Kidney capillary endothelial cell (primary cell): ENCODE measurements at regions not wholly inside any gene's neighbourhood (a gene's known extent, or its start where the extent isn't known, plus 50 kb on each side); places are given as distances from the start of the nearest gene placed in this dataset.
A peak's percentile ranks its signal among the peaks of the same experiment; 100 is the strongest.

ENCODE experiments used
- DNase-seq: peaks from one replicate; pipeline ENCODE4 v3.0.0-alpha.2; 2018; ENCODE audit warnings: low spot score

DNA sequence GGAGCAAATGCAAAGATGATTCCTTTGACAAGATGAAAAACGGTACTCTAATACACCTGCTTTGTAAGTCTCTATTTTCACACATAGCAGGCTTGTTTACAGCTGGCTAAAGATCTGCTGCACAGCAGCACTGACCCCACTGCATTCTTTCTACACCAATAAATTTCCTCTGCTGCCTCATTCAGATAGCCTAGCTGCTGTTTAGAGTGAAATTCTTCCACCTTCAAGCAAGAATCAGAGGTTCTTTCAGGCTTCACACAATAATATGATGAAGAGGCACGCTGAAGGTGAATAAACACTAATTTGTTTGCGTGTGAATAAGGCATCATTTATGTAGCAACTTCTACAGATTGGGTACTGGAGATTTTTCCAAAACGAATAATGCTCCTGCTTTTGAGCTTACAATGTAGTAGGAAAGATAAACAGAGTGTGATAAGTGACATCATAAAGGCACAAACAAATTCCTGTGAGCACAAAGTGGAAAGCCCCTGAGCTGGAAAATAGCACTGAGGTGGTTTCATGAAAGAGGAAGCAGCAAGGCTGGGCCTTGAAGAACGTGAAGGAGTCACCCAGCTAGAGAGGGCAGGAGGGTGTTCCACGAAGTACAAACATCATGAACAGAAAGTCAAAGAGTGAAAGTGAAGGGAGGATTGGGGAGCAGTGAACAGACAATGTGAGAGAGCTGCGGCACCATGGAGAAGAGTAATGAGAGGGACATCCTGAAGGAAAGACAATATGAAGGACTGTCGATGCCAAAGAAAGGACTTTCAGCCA is 543.4 kb downstream of the CD83 start:
- no peak for DNase-seq

- DNase-seq, result no peak
Observed at GRCh38 chr6:14661691-14662090, 544.1 kb downstream of the CD83 start.

- no peak for DNase-seq
Observed at GRCh38 chr6:14664112-14664601, 546.6 kb downstream of the CD83 start.

DNA sequence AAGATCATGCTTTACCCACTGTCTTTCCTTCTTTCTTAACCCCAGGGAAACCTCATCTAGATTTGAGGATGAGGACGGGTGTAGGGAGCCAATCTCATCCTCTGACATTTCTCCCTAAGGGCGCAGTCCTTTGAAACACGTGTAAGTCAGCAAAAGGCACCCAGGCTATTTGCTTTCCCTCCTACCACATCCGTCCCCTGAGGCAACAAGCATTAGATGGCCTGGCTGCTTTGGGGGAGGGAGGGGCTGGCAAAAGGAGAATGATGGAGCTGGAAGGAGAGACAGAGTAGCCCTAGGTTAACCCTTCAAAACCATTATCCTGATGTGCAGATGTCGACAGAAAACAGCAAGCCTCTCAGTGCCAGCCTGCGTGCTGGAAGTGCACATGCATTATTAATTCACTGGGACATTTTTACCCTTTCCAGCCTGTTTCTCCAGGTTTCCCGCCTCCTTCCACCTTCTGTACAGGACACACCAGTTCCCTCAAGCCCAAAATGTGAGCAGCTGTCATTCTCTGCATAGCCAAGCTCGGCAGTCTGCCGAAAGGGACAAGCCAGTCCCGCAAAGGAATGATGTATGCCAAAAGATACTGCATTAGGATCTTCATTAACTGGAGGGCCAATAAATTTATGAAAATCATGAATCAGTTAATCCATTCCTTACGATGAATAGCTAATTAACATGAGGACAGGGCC is 547.2 kb downstream of the CD83 start:
- no peak for DNase-seq

GRCh38 chr6:14665827-14666724 is 548.5 kb downstream of the CD83 start:
- DNase-seq, result peak; percentile 96

GRCh38 chr6:14670806-14671205 is 553.2 kb downstream of the CD83 start:
- DNase-seq, result peak; percentile 27

GRCh38 chr6:14671261-14671681 is 553.7 kb downstream of the CD83 start:
- DNase-seq, result no peak

- no peak for DNase-seq
Observed at GRCh38 chr6:14671937-14672336, 554.4 kb downstream of the CD83 start.

DNA sequence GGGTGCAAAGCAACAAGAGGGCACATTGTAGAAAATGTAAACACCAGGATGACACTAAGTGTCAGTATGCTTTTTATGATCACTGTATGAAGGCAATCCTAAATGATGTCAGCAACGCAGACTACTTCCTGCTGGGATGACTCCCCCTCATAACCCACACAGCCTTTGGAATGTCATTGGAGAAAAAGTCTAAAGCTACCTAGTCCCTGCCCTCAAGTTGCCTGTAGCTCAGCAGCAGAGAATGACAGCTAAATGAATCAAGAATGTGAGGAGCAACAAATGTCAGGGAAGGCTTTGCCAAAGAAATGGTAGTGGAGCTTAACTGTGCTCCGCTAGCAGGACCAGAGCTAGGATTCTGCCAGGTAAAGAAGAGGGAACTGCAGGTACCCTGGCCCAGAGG is 555.6 kb downstream of the CD83 start:
- DNase-seq, result peak; percentile 55

DNA sequence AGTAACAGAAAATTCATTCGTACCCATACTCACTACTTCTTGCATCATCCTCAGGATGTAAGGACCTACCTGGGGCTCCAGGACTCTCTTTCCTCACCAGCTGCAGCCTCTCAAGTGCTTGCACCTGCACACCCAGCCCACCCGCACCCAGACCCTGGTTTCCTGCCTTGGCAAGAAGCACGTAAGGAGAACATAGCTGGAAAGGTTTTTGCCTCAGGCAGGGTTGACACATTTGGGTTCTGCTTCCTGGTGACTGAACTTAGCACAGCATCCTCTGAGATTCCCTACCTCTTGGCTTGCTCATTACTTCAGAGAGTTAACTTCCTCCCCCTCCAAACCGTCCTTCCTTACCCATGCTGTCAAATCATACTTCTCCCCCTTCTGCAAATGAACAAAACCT is 556.9 kb downstream of the CD83 start:
- no peak for DNase-seq

DNA sequence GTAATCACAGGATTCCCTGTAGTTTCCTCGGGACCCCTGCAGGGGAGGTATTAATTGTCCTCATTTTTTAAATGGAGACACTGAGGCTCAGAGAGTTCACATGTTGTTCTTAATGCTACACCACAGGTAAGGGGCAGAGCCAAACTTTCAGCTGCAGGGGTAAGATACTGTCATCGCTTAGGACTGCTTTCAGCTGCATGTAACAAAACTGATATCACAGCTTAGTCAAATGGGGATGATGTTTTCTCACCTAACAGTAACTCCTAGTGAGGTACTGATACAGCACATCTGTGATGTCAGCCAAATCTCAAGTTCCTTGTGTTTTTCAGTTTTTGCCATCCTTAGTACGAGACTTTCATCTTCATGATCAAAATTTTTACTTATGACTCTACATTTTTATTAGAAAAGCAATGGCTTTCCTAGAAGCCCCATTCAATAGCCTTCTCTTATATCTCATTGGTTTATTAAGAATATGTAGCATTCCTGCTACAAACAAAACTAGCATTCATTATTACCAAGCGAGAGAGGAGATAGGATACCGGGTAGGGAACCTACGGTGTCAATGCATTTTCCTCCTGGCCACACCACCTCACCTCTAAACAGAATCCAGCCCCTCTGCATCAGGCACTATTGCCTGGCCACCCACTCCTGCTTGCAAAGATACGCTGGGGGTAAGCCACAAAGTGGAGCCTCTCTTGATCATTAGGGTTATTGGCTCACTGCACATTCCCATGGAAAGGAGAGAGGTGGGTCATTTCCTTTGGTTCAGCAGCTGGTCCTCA is 557.5 kb downstream of the CD83 start:
- DNase-seq, result no peak

- DNase-seq, result no peak
Observed at GRCh38 chr6:14676064-14676463, 558.5 kb downstream of the CD83 start.

- no peak for DNase-seq
Observed at GRCh38 chr6:14676977-14677781, 559.6 kb downstream of the CD83 start.

- no peak for DNase-seq
Observed at GRCh38 chr6:14681699-14682487, 564.0 kb upstream of the JARID2 start.

DNA sequence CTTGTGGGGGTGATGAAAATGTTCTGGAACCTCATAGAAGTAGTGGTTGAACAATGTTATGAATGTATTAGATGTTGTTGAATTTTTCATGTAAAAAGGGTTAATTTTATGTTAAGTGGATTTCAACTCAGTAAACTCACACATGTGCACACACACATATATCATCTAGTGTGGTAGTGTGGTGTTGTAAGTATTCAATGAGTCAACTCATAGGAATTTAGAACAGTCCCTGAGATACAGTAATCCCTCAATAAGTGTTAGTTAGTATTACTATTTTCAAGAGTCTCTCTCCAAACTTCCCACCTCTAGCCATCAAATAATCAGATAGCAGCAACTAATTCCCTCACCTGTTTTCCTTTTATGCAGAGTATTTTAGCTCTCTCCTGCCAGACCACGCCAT is 563.1 kb upstream of the JARID2 start:
- DNase-seq, result no peak

DNA sequence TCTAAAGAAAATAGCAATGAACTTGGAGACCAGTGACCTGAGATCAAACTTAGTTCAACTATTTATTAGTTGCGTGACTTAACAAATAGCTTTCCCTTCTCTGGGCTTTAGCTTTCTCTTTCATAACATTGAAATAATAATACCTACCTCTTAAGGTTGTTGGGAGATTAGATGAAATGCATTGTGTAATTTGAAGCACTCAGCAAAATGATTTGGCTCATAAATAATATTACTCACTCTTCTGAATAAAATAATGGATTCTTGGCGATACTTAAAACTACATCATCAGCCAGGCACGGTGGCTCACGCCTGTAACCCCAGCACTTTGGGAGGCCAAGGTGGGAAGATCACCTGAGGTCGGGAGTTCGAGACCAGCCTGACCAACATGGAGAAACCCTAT is 556.2 kb upstream of the JARID2 start:
- DNase-seq, result no peak

DNA sequence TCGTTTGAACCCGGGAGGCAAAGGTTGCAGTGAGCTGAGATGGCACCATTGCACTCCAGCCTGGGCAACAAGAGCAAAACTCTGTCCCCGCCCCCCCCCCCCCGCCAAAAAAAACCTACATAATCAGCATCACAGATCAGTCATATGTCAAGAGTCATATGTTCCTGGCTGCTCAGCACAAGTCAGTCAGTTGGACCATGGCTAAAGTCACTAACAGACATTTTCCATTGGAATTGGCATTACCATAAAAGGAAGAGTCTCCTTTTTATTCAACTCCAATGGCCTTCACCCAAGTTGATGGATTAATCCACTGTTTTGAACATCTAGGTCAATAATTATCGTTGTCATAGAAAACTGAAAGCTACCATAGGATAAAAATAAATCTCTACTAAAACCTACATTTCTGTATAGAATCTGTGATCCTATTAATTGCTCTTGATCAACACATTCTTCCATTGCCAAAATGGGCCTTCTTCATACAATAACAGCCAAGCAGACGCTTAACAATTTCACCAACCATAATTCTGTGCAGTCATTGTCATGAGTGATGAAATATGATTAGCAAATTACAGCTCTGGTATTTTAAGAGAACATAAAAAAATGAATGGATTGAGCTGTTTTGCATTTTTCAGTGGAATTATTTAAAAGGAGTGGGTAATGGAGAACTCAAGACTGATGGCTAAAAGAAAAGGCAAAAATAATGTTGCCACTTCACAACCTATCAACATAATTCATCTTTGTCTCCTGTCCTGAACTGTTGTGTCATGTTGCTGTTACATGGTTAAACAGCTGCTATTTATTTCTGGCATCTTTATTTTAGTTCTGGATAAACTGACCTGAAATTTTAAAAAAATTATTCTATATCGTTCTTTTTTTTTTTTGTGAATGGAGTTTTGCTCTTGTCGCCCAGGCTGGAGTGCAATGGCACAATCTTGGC is 555.5 kb upstream of the JARID2 start:
- no peak for DNase-seq

- no peak for DNase-seq
Observed at GRCh38 chr6:14692208-14692607, 553.7 kb upstream of the JARID2 start.
